Heart left ventricle (tissue), 13 donors: ENCODE measurements at regions not wholly inside any gene's neighbourhood (a gene's known extent, or its start where the extent isn't known, plus 50 kb on each side); places are given as distances from the start of the nearest gene placed in this dataset.

ENCODE experiments used
- POLR2A ChIP-seq, 2 donors: fragments of 450-650 bp; IDR thresholded peaks; one replicate each; pipeline ENCODE4 v1.6.1; 2017; ENCODE audit warnings: antibody characterized with exemption in 2 of 2, mild to moderate bottlenecking in 2 of 2, moderate library complexity in 2 of 2
- TF ChIP-seq, protein P1 (sequence below), 12 donors: fragments of 200-600 bp; sonication (generic) in 4 of 12; IDR thresholded peaks; one replicate each; pipeline versions ENCODE4 v1.5.0 to v1.8.0; 2018 to 2022; ENCODE audit warnings: antibody characterized with exemption in 12 of 12, mild to moderate bottlenecking in 5 of 12
- donor health status: ischemic (EF 13 %, LVEDD 7.1; RV severe dilation, severe dysfunction).
- donor health status: DM: no; HTN: yes; CAD: no.
- donor health status: DM: no; HTN: no; CAD: no.
- donor health status: ischemic (EF 25% LVEDD 6.9; RV normal size, moderate dysfunction).
- donor health status: ischemic (EF 25% LVEDD 5.7; RV mildly dilated, moderate dysfunction).
- donor health status: ischemic (EF 35%, LVEDD 5.7; RV mildly dilated, moderate dysfunction).
- donor health status: nonischemic (EF 11% LVEDD 7.7; RV severe dilation, severe dysfunction).
- donor health status: DM: yes; HTN: yes; CAD: no.
- donor health status: PGD.
- donor health status: ischemic (EF 29% LVEDD 5.4; RV normal size, mild dysfunction).
- donor health status: nonischemic (EF 23%, LVEDD 6.1; RV moderate dilation, normal function).

DNA sequence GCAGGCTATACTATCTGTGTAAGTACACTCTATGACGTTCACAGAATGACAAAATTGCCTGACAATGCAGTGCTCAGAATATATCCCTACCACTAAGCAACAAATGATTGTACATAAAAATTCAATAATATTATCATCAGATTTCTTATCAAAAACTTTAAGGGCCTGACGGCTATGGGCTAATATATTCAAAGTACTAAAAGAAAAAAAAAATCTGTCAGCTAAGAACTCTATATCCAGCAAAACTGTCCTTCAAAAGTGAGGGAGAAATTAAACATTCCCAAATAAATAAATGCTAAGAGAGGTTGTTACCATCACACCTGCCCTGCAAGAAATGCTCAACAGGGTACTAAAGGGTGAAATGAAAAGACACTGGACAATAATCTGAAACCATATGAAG is 127.3 kb downstream of the TM2D1 start:
- TF ChIP-seq, protein P1, sequence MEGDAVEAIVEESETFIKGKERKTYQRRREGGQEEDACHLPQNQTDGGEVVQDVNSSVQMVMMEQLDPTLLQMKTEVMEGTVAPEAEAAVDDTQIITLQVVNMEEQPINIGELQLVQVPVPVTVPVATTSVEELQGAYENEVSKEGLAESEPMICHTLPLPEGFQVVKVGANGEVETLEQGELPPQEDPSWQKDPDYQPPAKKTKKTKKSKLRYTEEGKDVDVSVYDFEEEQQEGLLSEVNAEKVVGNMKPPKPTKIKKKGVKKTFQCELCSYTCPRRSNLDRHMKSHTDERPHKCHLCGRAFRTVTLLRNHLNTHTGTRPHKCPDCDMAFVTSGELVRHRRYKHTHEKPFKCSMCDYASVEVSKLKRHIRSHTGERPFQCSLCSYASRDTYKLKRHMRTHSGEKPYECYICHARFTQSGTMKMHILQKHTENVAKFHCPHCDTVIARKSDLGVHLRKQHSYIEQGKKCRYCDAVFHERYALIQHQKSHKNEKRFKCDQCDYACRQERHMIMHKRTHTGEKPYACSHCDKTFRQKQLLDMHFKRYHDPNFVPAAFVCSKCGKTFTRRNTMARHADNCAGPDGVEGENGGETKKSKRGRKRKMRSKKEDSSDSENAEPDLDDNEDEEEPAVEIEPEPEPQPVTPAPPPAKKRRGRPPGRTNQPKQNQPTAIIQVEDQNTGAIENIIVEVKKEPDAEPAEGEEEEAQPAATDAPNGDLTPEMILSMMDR (IDR thresholded peaks at IDR 0.05): no peak
- TF ChIP-seq POLR2A (IDR thresholded peaks at IDR 0.05): no peak
